ENCODE measurements at regions not wholly inside any gene's neighbourhood (a gene's known extent, or its start where the extent isn't known, plus 50 kb on each side); places are given as distances from the start of the nearest gene placed in this dataset.

DNA sequence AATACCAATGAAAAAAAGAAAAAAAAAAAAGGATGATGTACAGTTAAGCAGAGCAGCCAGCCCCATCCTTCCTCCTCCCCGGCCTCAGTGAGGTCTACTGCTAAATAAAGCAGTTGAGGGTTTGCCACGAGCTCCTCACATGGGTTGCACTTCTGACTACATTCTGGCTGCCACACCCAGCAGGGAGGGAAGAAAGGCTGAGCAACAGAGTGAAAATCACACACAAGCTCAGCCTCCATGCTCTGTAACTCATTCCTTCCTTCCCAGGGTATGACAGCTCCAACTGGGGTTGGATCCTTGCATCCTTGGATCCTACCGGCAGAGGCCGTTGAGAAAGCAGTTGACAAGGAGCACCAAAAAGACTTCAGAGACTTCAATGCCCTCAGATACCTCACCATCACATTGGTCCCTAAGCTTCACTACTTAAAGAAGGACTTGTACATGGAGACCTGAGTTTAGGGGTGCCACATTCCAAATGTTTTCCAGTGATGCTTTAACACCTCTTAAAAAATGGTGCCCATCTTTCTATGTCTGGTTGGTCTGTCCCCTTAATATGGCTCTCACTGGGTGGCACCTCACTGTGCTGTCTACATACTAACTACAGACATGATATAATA lies 52.9 kb upstream of the PIK3CG start:
- DNase-seq: no peak

DNA sequence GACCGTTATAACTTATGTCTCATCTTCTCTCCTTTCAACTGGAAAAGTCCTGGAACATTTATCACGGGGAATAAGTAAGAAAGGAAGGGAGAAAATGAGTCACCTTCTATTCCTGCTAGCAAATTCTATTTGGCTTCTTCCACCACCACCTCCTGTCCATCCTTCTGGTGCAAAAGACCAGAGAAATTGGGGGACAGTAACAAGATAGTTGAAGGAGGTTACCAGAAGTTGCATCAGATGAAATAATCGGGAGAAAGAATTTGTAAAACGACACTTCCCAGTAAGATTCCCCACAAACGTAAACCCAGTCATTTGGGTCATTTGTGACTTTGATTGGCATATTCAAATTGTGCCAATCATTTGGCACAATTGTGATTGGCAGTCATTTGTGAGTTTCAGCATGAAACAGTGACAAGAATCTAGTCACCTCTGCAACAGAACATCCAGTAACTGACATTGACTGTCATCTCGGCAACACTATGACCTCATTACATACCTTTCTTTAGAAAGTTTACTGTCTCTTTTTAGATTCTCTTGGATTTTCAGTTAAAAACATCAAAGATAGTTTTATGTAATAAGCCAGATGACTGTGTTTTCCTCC lies 51.3 kb upstream of the PIK3CG start:
- no peak for DNase-seq

DNA sequence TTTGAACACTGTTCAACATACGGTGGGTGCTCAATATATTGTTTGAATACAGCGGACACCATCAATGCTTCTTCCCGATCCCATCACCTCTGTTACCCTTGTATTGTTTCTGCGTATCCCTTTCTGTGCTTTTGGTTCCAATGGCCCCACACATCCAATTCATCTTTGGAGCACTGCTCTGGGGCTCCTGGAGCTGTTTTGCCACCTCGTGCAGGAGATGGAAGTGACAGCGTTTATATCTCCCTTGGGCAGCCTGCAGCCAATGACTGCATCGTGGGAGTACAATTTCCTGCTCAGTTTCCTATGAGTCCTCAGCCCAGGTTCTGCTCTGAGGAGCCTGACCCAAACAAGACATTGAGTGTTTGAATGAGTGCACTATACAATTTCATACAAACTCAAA lies 50.2 kb upstream of the PIK3CG start:
- DNase-seq: no peak

Data from NCI-H187 treated with DMSO at 0.1 percent for 48 hours (cell line).